Endothelial cell of umbilical vein (primary cell): ENCODE measurements at regions not wholly inside any gene's neighbourhood (a gene's known extent, or its start where the extent isn't known, plus 50 kb on each side); places are given as distances from the start of the nearest gene placed in this dataset.

Experiments
- BruUV-seq: library from RNA; stranded (reverse); fragments of 400-500 nt; replicated peaks from 2 replicates; lab custom pipeline; 2021; lab: Mats Ljungman, UMichigan
- CTCF ChIA-PET: fragments of 300-600, 350-600 bp; sonication (Branson Sonifier 250); formaldehyde crosslinking; loops from one replicate; lab custom pipeline; 2021; ENCODE audit warnings: antibody characterized with exemption, inconsistent platforms; lab: Charles Lee
- POLR2A ChIA-PET: fragments of 300-600, 350-600 bp; sonication (Branson Sonifier 250); formaldehyde crosslinking; loops from one replicate; lab custom pipeline; 2021; ENCODE audit warnings: antibody characterized with exemption, inconsistent platforms; lab: Charles Lee
- DNase-seq: peaks from one replicate; pipeline ENCODE4 v3.0.0-alpha.2; 2011; ENCODE audit warnings: low read depth, low spot score
- FAIRE-seq: peaks from 2 replicates; lab custom pipeline; 2011; peaks lifted over from hg19 to GRCh38; lab: Jason Lieb, UNC
- H2AFZ ChIP-seq: 2 replicates; pipeline ENCODE4 v1.6.0; 2012; ENCODE audit warnings: low read depth, low read length, control low read depth, inconsistent platforms
- H3K27ac ChIP-seq: 2 replicates; pipeline ENCODE4 v1.5.1; 2011; ENCODE audit warnings: low read depth, mild to moderate bottlenecking, control low read depth, low read length, moderate library complexity; ENCODE audit not compliant: insufficient read depth
- H3K27me3 ChIP-seq, 2 experiments: 2 replicates each; pipeline versions ENCODE4 v1.6.0 to v1.6.1; 2011; ENCODE audit warnings: low read length in 2 of 2, mixed read lengths in 1 of 2; ENCODE audit not compliant: control insufficient read depth in 2 of 2, insufficient read depth in 2 of 2
- H3K36me3 ChIP-seq, 2 experiments: 2 replicates in 1 of 2; 3 replicates in 1 of 2; pipeline ENCODE4 v1.5.1; 2011; ENCODE audit warnings: low read length in 2 of 2, mild to moderate bottlenecking in 1 of 2, moderate library complexity in 1 of 2; ENCODE audit not compliant: control insufficient read depth in 2 of 2, insufficient read depth in 2 of 2; ENCODE audit errors: extremely low read depth in 1 of 2
- H3K4me1 ChIP-seq: 3 replicates; pipeline ENCODE4 v1.5.1; 2011; ENCODE audit warnings: mild to moderate bottlenecking, low read length; ENCODE audit not compliant: control insufficient read depth, insufficient read depth; ENCODE audit errors: extremely low read depth
- H3K4me2 ChIP-seq: 2 replicates; pipeline ENCODE4 v1.6.1; 2011; ENCODE audit warnings: low read length, control low read depth, mixed read lengths; ENCODE audit not compliant: insufficient read depth
- H3K4me3 ChIP-seq, 3 experiments: fragments of 200-600 bp in 1 of 3; sonication (generic), shearing (Covaris generic) in 1 of 3; replicated peaks in 1 of 3; 2 replicates each; pipeline ENCODE4 v1.5.1; 2011 to 2016; ENCODE audit warnings: control low read depth in 3 of 3, low read length in 3 of 3, mild to moderate bottlenecking in 2 of 3, inconsistent platforms in 1 of 3, low read depth in 1 of 3, moderate library complexity in 1 of 3; ENCODE audit not compliant: insufficient read depth in 1 of 3
- H3K79me2 ChIP-seq: 2 replicates; pipeline ENCODE4 v1.6.0; 2012; ENCODE audit warnings: low read length, inconsistent platforms; ENCODE audit not compliant: control insufficient read depth, insufficient read depth
- H3K9ac ChIP-seq: replicated peaks from 2 replicates; pipeline ENCODE3; 2011; ENCODE audit warnings: low read length, control low read depth; ENCODE audit not compliant: insufficient read depth; ENCODE audit errors: extremely low read depth
- H3K9me1 ChIP-seq: replicated peaks from 3 replicates; pipeline ENCODE4 v1.6.0; 2011; ENCODE audit warnings: mild to moderate bottlenecking, low read length; ENCODE audit not compliant: control insufficient read depth, insufficient read depth; ENCODE audit errors: extremely low read depth
- H3K9me3 ChIP-seq: replicated peaks from 2 replicates; pipeline ENCODE4 v1.5.1; 2012; ENCODE audit warnings: low read length, inconsistent platforms; ENCODE audit not compliant: control insufficient read depth, insufficient read depth
- H4K20me1 ChIP-seq: replicated peaks from 2 replicates; pipeline ENCODE3; 2011; ENCODE audit warnings: mild to moderate bottlenecking, low read length; ENCODE audit not compliant: control insufficient read depth, insufficient read depth; ENCODE audit errors: extremely low read depth
- CTCF ChIP-seq, 2 donors: IDR thresholded peaks; 1 replicate in 1 of 2; 2 replicates in 1 of 2; pipeline ENCODE4 v1.5.1; 2011; ENCODE audit warnings: low read length in 2 of 2, mild to moderate bottlenecking in 2 of 2, moderate library complexity in 2 of 2, control low read depth in 1 of 2, inconsistent platforms in 1 of 2, low read depth in 1 of 2; ENCODE audit not compliant: insufficient read depth in 1 of 2; ENCODE audit errors: extremely low read depth in 1 of 2
- EZH2 ChIP-seq: IDR thresholded peaks from 2 replicates; pipeline ENCODE4 v1.6.1; 2012; ENCODE audit warnings: borderline replicate concordance, low read depth, mild to moderate bottlenecking, moderate library complexity, low read length, inconsistent platforms; ENCODE audit not compliant: severe bottlenecking
- FOS ChIP-seq: IDR thresholded peaks from 2 replicates; pipeline ENCODE4 v1.6.1; 2011; ENCODE audit warnings: mild to moderate bottlenecking, low read length, moderate library complexity, borderline replicate concordance; ENCODE audit not compliant: insufficient read depth
- GATA2 ChIP-seq: IDR thresholded peaks from 2 replicates; pipeline ENCODE4 v1.7.0; 2011; ENCODE audit warnings: low read depth, mild to moderate bottlenecking, moderate library complexity, mixed read lengths, low read length; ENCODE audit not compliant: insufficient read length, insufficient read depth
- JUN ChIP-seq: IDR thresholded peaks from 2 replicates; pipeline ENCODE4 v1.6.1; 2011; ENCODE audit warnings: borderline replicate concordance, low read depth; ENCODE audit not compliant: insufficient read length, insufficient read depth
- MYC ChIP-seq: IDR thresholded peaks from one replicate; pipeline ENCODE4 v1.6.1; 2011; ENCODE audit warnings: mild to moderate bottlenecking, low read depth, low read length
- POLR2A ChIP-seq: IDR thresholded peaks from 2 replicates; pipeline ENCODE4 v1.6.1; 2012; ENCODE audit warnings: low read depth, mild to moderate bottlenecking, control low read depth, low read length
- POLR2AphosphoS5 ChIP-seq: IDR thresholded peaks from 2 replicates; pipeline ENCODE4 v1.6.1; 2012; ENCODE audit warnings: low read depth, mild to moderate bottlenecking, control low read depth, low read length, moderate library complexity; ENCODE audit not compliant: insufficient read depth
- dilution Hi-C: fragments of 300-500 bp; cut with MboI; formaldehyde crosslinking; loops from one replicate; pipeline ENCODE4 v1.15.0; 2019; ENCODE audit warnings: low sequenced_read_pairs; ENCODE audit not compliant: extremely low pct_ligation_motif_present
- intact Hi-C: fragments of 100-400 bp; cut with micrococcal nuclease; formaldehyde crosslinking; loops from one replicate; pipeline ENCODE4 v1.10.0; 2022
- TF ChIP-seq, protein P1 (sequence below): IDR thresholded peaks from 2 replicates; pipeline ENCODE4 v1.6.1; 2011; ENCODE audit not compliant: insufficient read depth, insufficient read length

DNA sequence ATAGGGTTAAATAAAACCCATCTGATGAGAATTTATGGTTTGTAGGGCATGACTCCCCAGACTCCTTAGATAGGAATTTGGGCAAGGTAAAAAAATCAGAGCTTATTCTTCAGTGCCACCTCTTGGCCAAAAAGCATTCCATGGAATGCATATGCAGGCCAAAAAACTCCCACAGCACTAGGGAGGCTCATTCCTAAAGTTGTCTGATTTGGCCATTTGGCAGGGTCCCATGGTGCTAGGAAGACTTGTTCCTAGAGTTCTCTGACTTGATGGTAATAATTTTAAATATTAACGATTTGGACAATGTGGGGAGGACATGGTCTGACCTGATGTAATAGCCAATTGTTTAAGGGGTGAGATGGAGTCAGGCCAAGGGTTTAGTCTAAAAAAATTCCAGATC lies 93.0 kb downstream of the SPIN4 start:
- H3K4me1 ChIP-seq = no peaks in the 10 kb centered on the region
- H3K9me1 ChIP-seq = no peaks in the 10 kb centered on the region
- H4K20me1 ChIP-seq = no peaks in the 10 kb centered on the region
- no peak overlapping the region for H3K9ac ChIP-seq
- no peak overlapping the region for H3K27ac ChIP-seq
- no peaks in the 10 kb centered on the region for H3K27me3 ChIP-seq
- no peak for DNase-seq
- H3K79me2 ChIP-seq = no peaks in the 10 kb centered on the region
- POLR2A ChIA-PET = no interaction called here
- TF ChIP-seq EZH2 (no peak), POLR2AphosphoS5 (no peak), CTCF (IDR thresholded peaks at IDR 0.05; ENCODE audit: extremely low read depth in 1 of 2, insufficient read depth in 1 of 2, low read depth in 1 of 2, low read length in 2 of 2) (no peak), JUN (no peak), GATA2 (no peak), FOS (no peak), POLR2A (no peak), MYC (no peak)
- TF ChIP-seq, protein P1, sequence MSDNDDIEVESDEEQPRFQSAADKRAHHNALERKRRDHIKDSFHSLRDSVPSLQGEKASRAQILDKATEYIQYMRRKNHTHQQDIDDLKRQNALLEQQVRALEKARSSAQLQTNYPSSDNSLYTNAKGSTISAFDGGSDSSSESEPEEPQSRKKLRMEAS = no peak
- CTCF ChIA-PET = no interaction called here
- H3K9me3 ChIP-seq = no peaks in the 10 kb centered on the region
- intact Hi-C loops = no loop called here
- no peak overlapping the region for H3K4me3 ChIP-seq
- no peak overlapping the region for H3K4me2 ChIP-seq
- no peak overlapping the region for H2AFZ ChIP-seq
- BruUV-seq = no TSS peak
- H3K36me3 ChIP-seq = no peaks in the 10 kb centered on the region
- no peak for FAIRE-seq
- dilution Hi-C loops = no loop called here
